GM21529 (cell line): ENCODE measurements at regions not wholly inside any gene's neighbourhood (a gene's known extent, or its start where the extent isn't known, plus 50 kb on each side); places are given as distances from the start of the nearest gene placed in this dataset.
A peak's percentile ranks its signal among the peaks of the same experiment; 100 is the strongest.
"Not testable (repeated sequence)": the region's sequence is repeated elsewhere in the genome, so short reads cannot be mapped to it uniquely, and the experiment has no call there.

Source experiments
- ATAC-seq: cut with Tn5 transposase; IDR thresholded peaks from one replicate; pipeline ENCODE4 v1.9.1; 2021; ENCODE audit not compliant: unreplicated experiment

DNA sequence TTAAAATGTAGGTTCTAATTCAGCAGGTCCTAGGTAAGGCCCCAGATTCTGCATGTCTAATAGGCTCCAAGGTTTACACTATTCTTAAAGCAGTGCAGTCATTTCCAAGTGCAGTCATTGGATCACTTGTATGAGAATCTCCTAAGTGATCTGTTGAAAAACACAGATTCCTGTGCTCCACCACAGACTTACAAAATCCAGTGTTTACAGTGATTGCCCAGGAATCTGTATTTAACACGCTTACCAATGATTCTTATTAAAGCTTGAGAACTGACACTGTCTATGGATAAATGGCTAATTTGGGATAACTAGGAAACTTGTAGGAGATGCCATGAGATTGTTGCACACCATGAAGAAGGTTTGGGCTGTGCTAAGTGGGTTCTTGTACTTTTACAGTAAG is 104.6 kb upstream of the PLEKHG1 start:
- ATAC-seq: no peak

DNA sequence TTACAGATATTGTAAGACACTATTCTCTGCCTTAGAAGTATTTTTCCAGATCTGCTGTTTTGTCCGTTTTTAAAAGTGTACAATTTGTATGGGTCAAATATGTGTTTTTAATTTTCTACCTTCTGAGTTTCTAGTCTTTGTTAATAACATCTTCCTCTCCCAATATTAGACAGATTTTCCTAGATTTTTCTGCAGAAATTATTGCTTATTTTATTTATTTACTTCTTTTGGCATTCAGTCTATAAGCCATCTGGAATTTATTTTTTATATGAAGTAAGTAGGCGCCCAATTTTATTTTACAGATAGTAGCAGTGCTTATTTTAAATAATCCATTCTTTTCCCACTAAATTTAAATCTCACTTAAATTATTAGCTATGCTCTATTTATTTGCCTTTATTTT is 103.1 kb upstream of the PLEKHG1 start:
- ATAC-seq: no peak

DNA sequence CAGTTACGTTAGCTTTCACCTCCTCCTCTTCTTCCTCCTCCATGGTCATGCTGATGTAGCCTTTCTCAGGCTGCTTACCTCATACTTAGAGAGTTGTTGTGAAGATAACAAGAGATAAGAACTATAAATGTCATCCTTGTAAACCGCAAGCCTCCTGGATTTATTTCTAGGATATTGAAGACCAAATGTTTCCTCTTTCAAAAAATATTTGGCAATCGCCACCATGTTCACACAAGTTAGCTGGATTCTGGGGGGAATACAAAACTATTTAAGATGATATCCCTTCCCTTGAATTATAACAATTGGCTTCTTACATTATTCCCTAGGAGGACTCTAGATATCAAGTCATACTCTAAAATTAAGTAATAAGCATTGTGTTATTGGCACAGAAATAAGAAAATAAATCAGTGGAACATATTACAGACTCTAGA is 99.8 kb upstream of the PLEKHG1 start:
- no peak for ATAC-seq

- ATAC-seq: not testable (repeated sequence)
Observed at GRCh38 chr6:150500568-150500967, 99.1 kb upstream of the PLEKHG1 start.

- ATAC-seq: no peak
Observed at GRCh38 chr6:150503041-150503440, 96.6 kb upstream of the PLEKHG1 start.

GRCh38 chr6:150503586-150504339 is 95.9 kb upstream of the PLEKHG1 start:
- no peak for ATAC-seq

- ATAC-seq: not testable (repeated sequence)
Observed at GRCh38 chr6:150507361-150507760, 92.3 kb upstream of the PLEKHG1 start.

DNA sequence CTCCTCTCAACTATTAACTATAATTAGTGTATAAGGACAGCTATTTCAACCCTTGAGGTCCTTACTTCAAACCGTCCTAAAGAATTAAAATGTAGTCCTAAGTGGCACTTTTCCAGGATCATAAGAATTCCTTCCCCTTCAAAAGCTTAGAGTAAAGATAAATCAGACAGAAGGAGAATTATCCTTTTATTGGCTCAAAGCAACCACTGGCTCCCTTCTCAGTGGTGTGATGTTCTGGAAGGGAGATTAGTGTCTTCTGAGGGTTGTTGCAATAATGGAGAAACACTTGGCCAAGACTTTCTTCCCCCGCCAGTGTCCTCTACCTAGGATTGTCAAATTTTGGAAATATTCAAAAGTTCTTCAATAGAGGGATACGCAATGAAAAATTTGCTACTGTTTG is 89.1 kb upstream of the PLEKHG1 start:
- no peak for ATAC-seq

DNA sequence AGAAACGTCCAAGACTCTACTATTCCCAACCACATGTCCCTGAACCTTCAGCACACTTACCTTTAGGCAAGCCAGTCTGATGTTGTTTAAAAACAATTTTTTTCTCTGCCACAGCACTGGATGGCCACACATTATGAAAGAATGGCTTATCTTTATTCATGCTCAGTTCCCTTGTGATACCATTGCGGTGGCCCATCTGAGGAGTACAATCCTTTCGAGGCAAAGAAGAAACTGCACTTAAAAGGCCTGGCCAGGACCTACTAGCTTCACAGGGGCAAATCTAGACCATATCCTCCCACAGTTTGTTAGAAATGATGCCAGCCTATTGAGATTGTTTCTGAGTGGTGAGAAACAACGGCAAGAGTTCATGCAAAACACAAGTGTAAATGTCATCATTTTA is 88.4 kb upstream of the PLEKHG1 start:
- peak; percentile 45 for ATAC-seq

DNA sequence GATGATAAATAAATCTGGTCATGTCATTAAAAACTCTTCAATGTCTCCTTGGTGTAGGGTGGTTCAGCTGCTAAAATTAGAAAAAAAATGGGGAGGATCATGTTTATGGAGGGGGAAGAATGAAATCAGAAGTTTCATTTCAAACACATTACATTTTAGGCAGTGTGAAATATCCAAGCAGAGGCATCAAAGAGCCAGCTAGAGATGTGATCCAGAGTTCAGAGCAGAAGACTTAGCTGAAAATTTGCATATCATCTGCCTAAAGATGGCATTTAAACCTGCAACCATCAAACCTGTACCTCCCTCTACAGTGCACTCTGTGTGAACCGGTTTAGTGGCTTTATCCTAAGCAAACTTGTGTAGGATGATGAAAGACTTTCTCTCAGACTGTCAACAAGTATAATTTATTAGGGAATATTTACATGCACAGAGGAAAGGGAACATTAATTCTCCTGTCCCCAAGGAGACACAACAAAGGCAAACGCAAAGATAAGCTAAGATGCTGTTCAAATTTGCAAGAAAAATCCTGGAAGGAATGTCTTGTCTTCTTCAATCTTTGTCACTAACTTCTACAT is 84.8 kb upstream of the PLEKHG1 start:
- no peak for ATAC-seq

GRCh38 chr6:150516199-150516598 is 83.5 kb upstream of the PLEKHG1 start:
- ATAC-seq: no peak

DNA sequence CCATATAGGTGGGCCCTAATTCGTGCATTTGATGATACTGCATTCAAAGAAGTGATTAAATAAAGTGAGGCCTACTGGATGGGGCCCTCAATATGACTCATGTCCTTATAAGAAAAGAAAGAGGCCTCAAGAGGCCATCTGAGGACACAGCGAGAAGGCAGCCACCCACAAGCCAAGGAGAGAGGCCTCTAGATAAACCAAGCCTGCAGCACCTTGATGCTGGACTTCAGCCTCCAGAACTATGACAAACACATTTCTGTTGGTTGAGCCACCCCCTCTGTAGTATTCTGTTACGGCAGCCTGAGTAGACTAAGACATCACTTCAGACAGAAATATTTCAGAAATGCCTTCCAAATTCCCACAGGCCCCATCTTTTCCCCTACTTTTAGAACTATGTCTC is 82.5 kb upstream of the PLEKHG1 start:
- no peak for ATAC-seq

- no peak for ATAC-seq
Observed at GRCh38 chr6:150521482-150521881, 78.2 kb upstream of the PLEKHG1 start.

DNA sequence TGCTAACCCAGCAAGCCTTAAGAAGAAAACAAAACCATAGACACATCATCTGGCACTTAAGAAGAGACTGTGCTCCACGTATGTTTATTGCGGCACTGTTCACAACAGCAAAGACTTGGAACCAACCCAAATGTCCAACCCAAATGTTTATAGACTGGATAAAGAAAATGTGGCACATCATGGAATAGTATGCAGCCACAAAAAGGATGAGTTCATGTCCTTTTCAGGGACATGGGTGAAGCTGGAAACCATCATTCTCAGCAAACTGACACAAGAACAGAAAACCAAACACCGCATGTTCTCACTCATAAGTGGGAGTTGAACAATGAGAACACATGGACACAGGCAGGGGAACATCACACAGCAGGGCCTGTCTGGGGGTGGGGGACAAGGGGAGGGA is 76.5 kb upstream of the PLEKHG1 start:
- ATAC-seq: not testable (repeated sequence)

DNA sequence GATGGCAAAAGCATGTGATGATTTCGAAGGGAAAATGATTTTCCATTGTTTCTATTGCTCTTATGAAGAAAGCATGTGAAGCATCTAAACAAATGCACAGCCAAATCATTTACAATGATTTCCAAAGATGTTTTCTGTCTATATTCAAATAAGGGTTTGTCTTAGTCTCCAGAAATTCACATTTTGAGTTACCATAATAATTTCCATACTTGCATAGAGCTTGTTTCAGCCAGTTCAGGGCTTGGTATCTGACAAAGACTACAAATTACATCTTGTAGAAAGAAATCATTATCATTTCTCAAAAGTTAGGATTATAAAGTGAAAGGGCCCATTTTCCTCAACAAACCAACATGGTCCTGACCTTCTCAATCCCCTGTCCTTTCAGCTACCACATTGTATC is 74.4 kb upstream of the PLEKHG1 start:
- ATAC-seq: no peak

GRCh38 chr6:150527100-150527499 is 72.6 kb upstream of the PLEKHG1 start:
- no peak for ATAC-seq

DNA sequence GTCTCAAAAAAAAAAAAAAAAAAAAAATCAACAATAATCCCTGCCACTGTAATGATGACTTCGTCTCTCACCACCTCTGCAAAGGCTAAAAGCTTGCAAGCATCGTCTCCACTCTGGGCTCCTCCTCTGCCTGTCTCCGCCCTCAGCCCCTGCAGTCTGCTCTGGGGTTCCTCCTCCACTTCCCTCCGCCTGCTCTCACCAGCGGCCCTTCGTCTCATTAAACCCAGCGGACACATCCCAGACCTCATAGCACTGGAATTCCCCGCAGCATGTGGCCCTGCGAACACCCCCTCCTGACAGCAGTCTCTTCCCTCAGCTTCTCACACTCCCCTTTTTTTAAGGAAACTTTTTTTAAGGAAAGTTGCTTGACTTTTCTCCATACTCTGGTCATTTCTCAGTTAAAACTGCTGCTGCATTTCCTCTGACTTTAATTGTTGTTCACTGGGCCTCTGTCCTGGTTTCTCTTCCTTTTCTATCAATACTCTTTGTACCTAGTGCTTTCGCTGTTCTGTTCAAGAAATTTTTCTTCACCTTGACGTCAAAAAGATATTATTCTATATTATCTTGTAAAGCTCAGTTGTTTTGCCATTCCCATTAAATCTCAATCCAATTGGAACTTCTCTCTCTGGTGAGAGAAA is 70.9 kb upstream of the PLEKHG1 start:
- ATAC-seq: no peak

GRCh38 chr6:150529646-150530045 is 70.0 kb upstream of the PLEKHG1 start:
- ATAC-seq: no peak

GRCh38 chr6:150531957-150532356 is 67.7 kb upstream of the PLEKHG1 start:
- no peak for ATAC-seq

- no peak for ATAC-seq
Observed at GRCh38 chr6:150534553-150534952, 65.1 kb upstream of the PLEKHG1 start.

DNA sequence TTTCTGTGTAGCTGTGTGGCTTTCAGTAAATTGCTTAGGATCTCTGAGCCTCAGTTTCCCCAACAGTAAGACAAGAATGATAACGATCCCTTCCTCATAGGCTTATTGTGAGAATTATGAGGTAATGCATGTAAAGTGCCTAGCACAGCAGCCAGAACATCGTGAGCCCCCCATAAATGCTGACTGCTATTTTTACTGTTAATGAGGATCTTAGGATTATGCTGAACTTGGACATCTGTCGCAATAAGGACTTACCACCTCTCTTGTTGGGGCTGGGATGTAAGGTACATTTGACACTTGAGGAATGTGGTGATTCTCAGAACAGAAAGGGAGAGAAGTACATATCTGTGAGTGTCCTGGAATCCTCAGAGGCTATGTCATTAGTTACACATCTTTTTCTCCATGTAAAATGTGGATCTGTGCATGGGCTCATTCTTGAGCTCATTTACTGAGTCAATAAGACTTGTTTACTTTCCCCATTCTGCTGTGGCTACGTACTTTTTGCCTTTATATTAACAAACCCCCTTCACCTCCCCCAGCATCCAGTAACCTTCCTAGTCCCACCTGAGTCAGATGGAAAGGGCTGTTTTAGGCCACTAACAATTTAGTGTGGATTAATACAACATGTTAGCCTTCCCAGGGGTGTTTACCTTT is 64.4 kb upstream of the PLEKHG1 start:
- no peak for ATAC-seq

DNA sequence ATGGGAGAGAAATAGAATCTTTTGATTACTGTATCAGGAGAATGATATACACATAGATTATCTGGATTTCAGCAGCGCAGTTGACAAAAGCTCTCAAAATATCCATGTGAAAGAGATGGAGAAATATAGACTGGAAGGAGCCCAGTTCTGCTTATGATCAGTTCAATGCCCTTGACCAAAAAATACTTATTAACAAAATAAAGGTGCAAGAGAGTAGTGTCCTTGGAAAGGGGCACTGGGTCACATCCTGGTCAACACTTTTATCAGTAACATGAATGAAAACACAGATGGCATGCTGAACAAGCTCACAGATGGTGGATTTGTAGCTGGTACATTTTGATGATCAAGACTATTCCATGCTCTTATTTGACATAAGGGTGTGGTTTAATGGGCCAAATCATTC is 63.9 kb upstream of the PLEKHG1 start:
- no peak for ATAC-seq
